NCI-H146 treated with DMSO at 0.1 percent for 48 hours (cell line): ENCODE measurements at regions not wholly inside any gene's neighbourhood (a gene's known extent, or its start where the extent isn't known, plus 50 kb on each side); places are given as distances from the start of the nearest gene placed in this dataset.

Experiments used
- DNase-seq: peaks from one replicate; lab custom pipeline; 2025; ENCODE audit not compliant: unreplicated experiment; lab: John Stamatoyannopoulos, UW

DNA sequence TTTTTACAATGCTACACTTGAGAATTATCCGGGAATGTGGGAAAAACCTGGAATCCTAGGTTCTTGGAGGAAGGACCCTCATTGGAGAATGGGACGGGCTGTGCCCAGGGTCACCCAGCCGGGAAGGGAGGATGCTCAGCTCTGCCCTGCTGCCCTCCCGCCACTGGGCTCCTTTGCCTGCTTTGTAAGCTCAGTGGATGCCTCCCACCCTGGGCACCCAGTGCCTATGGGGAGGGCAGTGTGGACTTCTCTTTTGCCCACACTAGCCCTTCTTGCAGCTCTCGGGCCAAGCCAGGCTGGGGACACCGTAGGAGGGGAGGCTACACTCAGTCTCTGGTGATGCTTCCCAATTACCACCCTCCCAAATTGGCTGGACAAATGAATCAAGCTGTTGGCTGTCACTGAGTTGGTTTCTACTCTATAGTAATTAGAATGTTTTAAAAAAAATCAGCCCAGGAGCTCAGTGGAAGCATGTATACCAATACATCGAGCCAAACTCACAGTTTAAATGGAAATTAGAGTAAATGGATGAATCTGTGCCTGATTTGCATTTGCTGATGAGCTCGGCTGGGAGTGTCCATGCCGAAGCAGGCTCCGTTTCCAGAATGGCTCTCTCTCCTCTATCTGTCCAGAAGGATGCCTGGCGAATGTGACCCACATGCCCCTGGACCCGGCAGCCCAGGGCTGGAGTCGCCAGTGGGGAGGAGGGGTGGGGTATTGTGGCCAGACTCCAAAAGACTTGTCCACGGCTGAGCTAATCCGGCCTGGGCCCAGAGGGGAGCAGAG is 317.0 kb downstream of the CTTN start:
- DNase-seq, result no peak

DNA sequence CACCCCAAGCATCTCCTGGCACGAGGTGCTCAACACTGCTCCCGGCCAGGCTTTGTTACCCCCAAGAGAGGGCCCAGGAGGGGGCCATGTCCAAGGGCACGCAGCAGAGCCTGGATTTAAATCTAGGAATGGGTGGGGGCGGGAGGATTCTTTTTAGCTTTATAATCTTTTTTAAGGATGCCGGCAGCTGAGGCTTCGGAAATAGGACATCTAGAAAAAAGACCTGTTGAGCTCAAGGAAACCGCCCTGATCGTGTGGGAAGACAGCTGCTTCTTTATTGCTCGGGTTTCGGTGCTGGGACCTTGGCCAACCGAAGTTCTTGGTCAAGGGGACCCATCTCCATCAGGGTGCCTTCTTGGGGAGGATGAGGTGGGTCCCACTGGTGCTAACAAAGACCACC is 317.9 kb downstream of the CTTN start:
- DNase-seq, result no peak

DNA sequence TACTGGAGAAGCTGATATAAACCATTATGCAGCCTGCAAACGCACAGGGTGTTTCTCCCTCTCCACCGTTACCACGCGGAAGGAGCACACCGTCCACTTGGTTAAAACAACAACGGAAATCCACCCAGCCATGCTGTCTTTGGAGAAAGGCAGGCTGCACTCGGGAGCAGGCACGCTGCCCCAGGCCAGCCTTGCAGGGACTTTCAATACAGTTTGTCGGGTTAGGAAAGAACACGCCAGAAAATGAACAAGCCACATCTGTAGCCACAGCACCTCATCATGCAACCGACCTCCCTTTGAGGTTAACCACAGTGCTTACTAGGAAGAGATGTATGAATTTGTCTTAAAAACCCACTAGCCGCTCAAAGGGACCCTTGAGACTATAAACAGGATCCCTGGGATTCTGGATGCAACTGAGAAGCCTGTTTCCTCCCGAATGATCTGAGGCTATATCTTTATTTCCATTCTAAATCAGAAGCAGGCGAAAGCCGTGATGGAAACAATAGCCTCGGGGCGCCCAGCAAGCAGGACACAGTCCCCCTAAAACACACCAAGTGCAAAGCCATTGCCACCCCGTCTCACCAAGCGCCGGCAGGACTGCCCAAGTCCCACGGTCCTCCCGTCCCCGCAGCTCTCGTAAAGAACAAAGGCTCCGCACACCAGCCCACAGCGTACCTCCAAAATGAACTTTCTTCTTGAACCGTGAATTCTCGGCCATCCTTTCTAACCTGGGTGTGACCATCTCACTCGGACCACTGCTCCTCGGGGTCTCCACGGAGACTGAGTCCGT is 318.9 kb downstream of the CTTN start:
- no peak for DNase-seq

- no peak for DNase-seq
These were observed 319.7 kb downstream of the CTTN start for GRCh38 chr11:70717936-70718595.

GRCh38 chr11:70719516-70719915 is 321.2 kb downstream of the CTTN start:
- no peak for DNase-seq

DNA sequence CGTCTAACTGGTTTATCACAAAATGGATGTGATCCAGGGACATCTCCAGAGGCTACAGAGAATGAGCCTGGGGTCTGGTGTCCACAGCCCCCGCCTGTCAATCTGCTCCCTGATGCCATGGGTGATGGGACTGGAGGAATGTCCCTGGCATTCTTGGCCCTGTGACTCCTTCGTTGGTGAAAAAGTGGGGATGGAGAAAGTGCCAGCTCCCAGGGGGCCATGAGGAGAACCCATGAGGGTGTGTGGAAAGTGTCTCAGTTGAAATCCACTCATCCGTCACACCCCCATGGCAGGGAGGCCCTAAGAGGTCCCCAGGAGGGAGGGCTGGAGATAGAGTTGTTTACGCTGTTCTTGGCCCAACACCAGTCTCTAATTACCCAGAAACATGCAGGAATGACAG is 322.0 kb downstream of the CTTN start:
- DNase-seq, result no peak

- DNase-seq, result no peak
These were observed 322.7 kb downstream of the CTTN start for GRCh38 chr11:70721006-70721405.

DNA sequence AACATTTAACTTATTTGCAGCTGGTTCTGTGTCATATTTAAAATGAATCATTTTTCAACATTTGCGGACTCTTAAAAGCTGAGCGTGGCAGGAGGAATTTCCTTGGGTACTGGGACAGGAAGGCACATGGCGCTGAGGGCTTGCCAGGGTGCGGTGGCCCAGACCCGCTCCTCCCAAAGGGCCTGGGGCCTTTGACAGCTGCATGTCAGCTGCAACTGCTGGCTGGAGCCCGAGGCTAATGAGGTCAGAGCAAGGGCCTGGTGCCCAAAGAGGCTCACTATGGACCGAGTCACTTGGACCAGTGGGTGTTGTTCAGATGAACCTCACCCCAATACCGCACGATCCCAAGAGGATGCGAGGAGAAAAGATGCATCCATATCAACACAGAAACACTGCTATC is 326.9 kb downstream of the CTTN start:
- DNase-seq, result no peak

- no peak for DNase-seq
These were observed 327.4 kb downstream of the CTTN start for GRCh38 chr11:70725739-70726138.

DNA sequence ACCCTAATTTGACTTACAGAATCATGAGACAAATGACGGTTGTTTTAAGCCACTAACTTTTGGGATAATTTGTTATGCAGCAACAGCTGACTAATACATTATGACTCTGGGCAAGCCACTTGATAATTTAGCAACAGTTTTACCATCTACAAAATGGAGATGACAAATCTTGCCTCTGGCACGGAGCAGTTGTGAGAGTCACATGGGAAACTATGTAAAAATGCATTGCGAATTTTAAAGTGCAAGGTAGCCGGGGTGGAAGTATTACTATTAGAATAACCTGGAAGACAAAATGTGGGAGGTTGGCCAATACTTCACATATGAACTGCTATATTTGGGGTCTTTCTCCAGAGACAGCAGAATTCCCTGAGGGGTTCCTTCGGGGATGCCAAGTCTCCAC is 328.7 kb downstream of the CTTN start:
- DNase-seq, result no peak

- DNase-seq, result peak; percentile 72
These were observed 329.7 kb downstream of the CTTN start for GRCh38 chr11:70727899-70728620.

GRCh38 chr11:70729949-70730348 is 331.6 kb downstream of the CTTN start:
- DNase-seq, result no peak

DNA sequence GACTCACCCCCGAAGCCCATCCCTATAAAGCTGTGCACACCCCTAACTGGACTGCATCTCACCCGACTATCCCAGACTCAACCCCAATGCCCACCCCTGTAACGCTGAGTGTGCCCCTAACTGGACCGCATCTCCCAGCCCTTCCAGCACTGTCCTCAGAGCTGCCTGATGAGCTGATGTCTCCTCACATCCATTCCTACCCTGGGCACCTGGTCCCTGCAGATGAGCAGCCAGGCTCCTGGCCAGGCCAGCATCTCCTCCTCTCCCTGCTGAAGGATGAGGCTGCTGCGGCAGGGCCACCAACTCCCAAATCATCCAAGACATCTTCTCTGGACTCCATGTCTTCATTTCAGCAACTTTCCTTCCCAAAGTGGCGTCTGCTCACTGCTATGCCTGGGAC is 332.1 kb downstream of the CTTN start:
- DNase-seq, result no peak

GRCh38 chr11:70731271-70732022 is 333.1 kb downstream of the CTTN start:
- DNase-seq, result no peak

DNA sequence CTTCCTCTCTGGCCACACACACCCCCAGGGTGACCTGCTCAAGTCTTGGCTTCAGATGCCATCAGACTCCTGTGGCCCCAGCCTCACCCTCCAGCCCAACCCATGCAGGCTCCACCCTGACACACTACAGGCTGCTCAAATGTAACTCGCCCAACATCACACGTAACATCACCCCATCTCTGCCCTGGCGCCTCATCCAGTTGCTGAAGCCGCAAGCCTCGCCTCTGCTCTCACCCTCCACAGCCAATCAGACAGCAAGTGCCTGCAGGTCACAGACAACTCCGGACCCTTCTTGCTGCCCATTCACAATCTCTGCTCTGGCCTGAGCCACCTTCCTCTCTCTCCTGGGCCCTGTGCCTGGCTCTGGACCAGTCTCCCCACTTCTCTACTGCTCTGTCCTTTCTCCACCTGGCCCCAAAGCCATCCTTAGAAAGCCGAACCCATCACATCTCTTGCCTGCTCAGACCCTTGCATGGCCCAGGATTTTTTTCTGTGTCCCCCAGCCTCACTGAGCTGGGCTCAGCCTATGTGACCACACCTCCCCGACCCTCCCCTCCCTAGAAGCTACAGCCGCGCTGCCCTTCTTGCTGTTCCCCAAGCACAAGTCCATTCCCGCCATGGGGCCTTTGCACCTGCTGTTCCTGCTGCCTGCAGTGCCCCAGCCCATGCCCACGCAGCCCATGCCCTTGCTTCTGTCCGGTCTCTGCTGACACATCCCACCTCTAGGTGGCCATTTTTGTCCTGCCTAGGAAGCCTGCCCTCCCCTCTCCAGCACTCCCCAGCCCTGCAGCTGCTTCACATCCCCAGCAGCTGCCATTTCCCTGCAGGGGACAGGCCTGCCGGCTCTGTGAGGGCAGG is 333.9 kb downstream of the CTTN start:
- no peak for DNase-seq

GRCh38 chr11:70732881-70733196 is 334.5 kb downstream of the CTTN start:
- no peak for DNase-seq

DNA sequence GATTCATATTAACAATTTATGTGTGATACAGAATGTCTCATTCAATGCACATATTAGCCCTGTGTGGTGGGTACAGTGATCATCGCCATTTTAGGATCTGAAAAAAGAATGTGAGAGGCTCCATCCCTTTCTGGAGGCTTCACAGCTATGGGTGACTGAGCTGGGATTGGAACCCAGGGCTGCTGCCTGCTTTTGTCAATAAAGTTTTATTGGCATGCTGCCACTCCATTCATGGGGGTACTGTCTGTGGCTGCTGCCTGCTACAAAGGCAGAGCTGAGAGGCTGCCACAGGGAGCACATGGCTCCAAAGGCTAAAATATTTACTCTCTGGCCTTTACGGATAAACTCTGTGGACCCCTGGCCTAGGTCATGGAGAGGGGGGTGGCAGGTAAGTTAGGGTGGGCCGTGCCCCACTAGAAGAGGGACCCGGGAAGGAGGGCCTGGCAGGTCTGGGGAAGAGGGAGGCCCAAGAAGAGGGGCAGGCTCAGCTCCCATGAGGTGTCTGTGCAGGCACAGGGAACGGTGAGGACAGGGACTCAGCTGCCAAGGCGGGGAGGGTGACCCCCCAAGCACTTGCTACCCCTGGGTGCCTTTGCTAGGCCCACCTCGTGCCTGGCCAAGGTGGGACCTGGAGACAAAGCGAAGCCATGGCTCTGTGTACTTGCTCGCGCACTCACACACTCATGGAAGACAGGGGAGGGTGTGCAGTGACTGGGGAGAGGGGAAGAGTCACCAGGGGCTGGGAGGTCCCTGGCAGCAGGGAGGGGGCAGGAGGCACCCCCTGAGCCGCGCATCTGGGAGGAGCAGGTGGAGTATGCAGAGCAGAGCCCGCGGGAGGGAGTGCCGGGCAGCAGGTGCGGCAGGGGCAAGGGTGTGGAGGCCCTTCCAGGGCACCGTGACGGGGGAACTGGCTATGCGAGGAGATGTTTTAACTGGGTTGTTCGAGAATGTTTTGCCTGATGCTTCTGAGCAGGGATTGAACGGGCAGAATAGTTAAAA is 335.3 kb downstream of the CTTN start:
- DNase-seq, result no peak

GRCh38 chr11:70734379-70734778 is 336.1 kb downstream of the CTTN start:
- no peak for DNase-seq

DNA sequence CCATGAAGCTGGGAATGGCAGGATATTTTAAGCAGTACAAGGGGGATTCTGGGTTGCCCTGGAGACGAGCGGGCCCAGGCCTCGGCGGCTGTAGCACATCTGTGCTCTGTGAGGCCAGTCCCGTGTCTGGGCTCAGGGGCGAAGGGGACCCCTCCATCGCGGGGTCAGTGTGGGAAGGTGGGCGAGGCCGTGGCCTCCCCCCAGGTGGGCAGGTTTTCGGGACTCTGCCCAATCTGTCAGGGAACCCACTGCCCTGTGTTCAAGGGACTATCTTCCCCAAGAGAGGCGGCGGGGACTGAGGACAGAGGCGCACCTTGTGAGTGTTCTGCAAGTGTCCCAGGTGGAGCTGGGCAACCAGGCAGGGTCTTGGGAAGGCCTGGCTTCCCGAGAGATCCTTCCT is 336.6 kb downstream of the CTTN start:
- DNase-seq, result no peak
